22Rv1 (cell line): ENCODE measurements at regions not wholly inside any gene's neighbourhood (a gene's known extent, or its start where the extent isn't known, plus 50 kb on each side); places are given as distances from the start of the nearest gene placed in this dataset.

Source experiments
- CTCF ChIP-seq: fragments of 450-650 bp; IDR thresholded peaks from 2 replicates; pipeline ENCODE4 v1.5.1; 2017; ENCODE audit warnings: mild to moderate bottlenecking
- ZFX ChIP-seq: fragments of 450-650 bp; IDR thresholded peaks from 2 replicates; pipeline ENCODE4 v1.6.1; 2017; ENCODE audit warnings: antibody characterized with exemption, borderline replicate concordance

- TF ChIP-seq CTCF (no peak), ZFX (no peak)
Observed at GRCh38 chr12:115636546-115636945, 640.9 kb downstream of the MED13L start.
